Lung (tissue), 11 donors: ENCODE measurements at regions not wholly inside any gene's neighbourhood (a gene's known extent, or its start where the extent isn't known, plus 50 kb on each side); places are given as distances from the start of the nearest gene placed in this dataset.

Experiments
- ATAC-seq: fragments of 200-7000 bp; cut with Tn5 transposase; one replicate; pipeline ENCODE4 v1.9.1; 2020; ENCODE audit warnings: moderate number of reproducible peaks; ENCODE audit not compliant: insufficient read depth, low FRiP score
- DNase-seq, 3 donors: peaks; one replicate each; pipeline ENCODE4 v3.0.0-alpha.2; 2013 to 2017
- H3K27ac ChIP-seq, 2 donors: one replicate each; pipeline ENCODE4 v1.5.1; 2013; ENCODE audit warnings: mild to moderate bottlenecking in 2 of 2, moderate library complexity in 2 of 2, control low read depth in 1 of 2, inconsistent platforms in 1 of 2, low read depth in 1 of 2, low read length in 1 of 2
- H3K27me3 ChIP-seq, 3 donors: one replicate each; pipeline ENCODE4 v1.5.1; 2013; ENCODE audit warnings: low read length in 2 of 3; ENCODE audit not compliant: control insufficient read depth in 3 of 3, insufficient read depth in 3 of 3
- H3K36me3 ChIP-seq, 4 donors: one replicate each; pipeline ENCODE4 v1.5.1; 2013; ENCODE audit warnings: low read length in 4 of 4, mild to moderate bottlenecking in 1 of 4, moderate library complexity in 1 of 4; ENCODE audit not compliant: control insufficient read depth in 4 of 4, insufficient read depth in 4 of 4
- H3K4me1 ChIP-seq, 5 donors: one replicate each; pipeline ENCODE4 v1.5.1; 2013; ENCODE audit warnings: low read length in 5 of 5, mild to moderate bottlenecking in 2 of 5, moderate library complexity in 1 of 5; ENCODE audit not compliant: control insufficient read depth in 5 of 5, insufficient read depth in 5 of 5
- H3K4me3 ChIP-seq: one replicate; pipeline ENCODE4 v1.5.1; 2013; ENCODE audit warnings: mild to moderate bottlenecking, control low read depth, moderate library complexity
- H3K9ac ChIP-seq, 2 donors: one replicate each; pipeline ENCODE4 v1.5.1; 2013; ENCODE audit warnings: low read length in 2 of 2, control low read depth in 1 of 2; ENCODE audit not compliant: insufficient read depth in 1 of 2
- H3K9me3 ChIP-seq, 4 donors: one replicate each; pipeline ENCODE4 v1.5.1; 2013; ENCODE audit warnings: low read length in 3 of 4, mild to moderate bottlenecking in 1 of 4, moderate library complexity in 1 of 4; ENCODE audit not compliant: control insufficient read depth in 4 of 4, insufficient read depth in 3 of 4
- WGBS, 2 donors: extraction: QIAGEN DNeasy Blood & Tissue Kit; methylation state at CpG; one replicate each; pipeline ENCODE4 v1.1.7; 2013; 5-methylcytosine and 5-hydroxymethylcytosine counted together
- TF ChIP-seq, protein P1 (sequence below): IDR thresholded peaks from 2 replicates; pipeline ENCODE4 v1.5.1; 2012; ENCODE audit warnings: mild to moderate bottlenecking; ENCODE audit errors: control extremely low read depth, extremely low read depth
- donor health status: control.
- donor health status: control.
- donor health status: Bipolar disorder and iron deficiency.
- donor health status: healthy.
- donor health status: DM: yes; HTN: yes; CAD: no.

GRCh38 chrX:122566401-122566800 is 617.7 kb upstream of the GRIA3 start:
- Histone ChIP-seq H3K36me3 (no peaks in the 10 kb centered on the region), H3K4me3 (no peak overlapping the region), H3K4me1 (no peaks in the 10 kb centered on the region), H3K27me3 (no peaks in the 10 kb centered on the region), H3K9me3 (peaks cover 0 to 3% (median 0%) of the 10 kb centered on the region in 4 donors), H3K9ac (no peak overlapping the region), H3K27ac (no peak overlapping the region)
- ATAC-seq (no peak), DNase-seq (no peak)
- TF ChIP-seq, protein P1, sequence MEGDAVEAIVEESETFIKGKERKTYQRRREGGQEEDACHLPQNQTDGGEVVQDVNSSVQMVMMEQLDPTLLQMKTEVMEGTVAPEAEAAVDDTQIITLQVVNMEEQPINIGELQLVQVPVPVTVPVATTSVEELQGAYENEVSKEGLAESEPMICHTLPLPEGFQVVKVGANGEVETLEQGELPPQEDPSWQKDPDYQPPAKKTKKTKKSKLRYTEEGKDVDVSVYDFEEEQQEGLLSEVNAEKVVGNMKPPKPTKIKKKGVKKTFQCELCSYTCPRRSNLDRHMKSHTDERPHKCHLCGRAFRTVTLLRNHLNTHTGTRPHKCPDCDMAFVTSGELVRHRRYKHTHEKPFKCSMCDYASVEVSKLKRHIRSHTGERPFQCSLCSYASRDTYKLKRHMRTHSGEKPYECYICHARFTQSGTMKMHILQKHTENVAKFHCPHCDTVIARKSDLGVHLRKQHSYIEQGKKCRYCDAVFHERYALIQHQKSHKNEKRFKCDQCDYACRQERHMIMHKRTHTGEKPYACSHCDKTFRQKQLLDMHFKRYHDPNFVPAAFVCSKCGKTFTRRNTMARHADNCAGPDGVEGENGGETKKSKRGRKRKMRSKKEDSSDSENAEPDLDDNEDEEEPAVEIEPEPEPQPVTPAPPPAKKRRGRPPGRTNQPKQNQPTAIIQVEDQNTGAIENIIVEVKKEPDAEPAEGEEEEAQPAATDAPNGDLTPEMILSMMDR = no peak

DNA sequence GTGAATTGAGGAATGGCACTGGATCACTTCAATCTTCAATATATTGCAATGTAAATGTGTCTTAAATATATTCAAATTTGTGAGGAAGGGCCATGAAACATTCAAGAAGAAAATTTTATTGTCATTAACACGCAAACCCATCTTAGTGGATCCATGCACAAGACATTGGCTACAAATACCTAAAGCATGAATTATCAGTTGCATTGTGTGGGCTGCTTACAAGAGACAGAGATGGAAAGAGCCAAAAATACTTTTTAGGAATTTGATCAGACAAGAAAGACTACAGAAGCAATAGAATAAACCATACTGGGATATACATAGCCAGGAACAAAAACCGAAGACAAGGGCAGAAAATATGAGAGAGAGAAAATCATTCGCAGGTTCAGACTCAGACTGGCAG is 616.2 kb upstream of the GRIA3 start:
- 71 to 88% methylated on average over 3 of the region's 3 CpGs for WGBS, 2 donors

DNA sequence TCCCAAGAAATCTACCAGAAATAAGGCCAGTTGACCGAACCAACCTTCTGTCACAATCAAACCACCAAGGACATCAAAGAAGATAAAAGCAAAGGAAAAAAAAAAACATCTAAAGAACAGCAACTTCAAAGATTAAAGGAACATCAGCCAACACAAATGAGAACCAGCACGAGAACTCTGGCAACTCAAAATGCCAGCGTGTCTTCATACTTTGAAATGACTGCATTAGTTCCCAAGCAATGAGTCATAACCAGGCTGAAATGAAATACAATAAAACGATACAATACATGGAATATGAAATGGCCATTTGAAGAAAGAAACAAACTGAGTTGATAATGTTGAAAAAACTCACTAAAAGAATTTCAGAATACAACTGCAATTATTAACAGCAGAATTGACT is 611.6 kb upstream of the GRIA3 start:
- TF ChIP-seq, protein P1 = no peak
- H3K27ac ChIP-seq = no peak overlapping the region
- WGBS, 2 donors = 77 to 85% methylated on average over 4 of the region's 4 CpGs
- ATAC-seq (no peak), DNase-seq (no peak)
- H3K4me3 ChIP-seq = no peak overlapping the region
- no peaks in the 10 kb centered on the region for H3K4me1 ChIP-seq
- H3K9me3 ChIP-seq = peaks cover 0 to 5% (median 2%) of the 10 kb centered on the region in 4 donors
- H3K36me3 ChIP-seq = no peaks in the 10 kb centered on the region
- H3K9ac ChIP-seq = no peak overlapping the region
- H3K27me3 ChIP-seq = no peaks in the 10 kb centered on the region

More for the DNA sequence above, 616.2 kb upstream of the GRIA3 start:
- DNase-seq = no peak
- H3K4me1 ChIP-seq = no peaks in the 10 kb centered on the region
- no peak overlapping the region for H3K27ac ChIP-seq
- no peaks in the 10 kb centered on the region for H3K27me3 ChIP-seq
- no peak overlapping the region for H3K4me3 ChIP-seq
- TF ChIP-seq, protein P1 = no peak
- no peak for ATAC-seq
- H3K9me3 ChIP-seq = peaks cover 0 to 4% (median 1%) of the 10 kb centered on the region in 4 donors
- no peak overlapping the region for H3K9ac ChIP-seq
- H3K36me3 ChIP-seq = no peaks in the 10 kb centered on the region

DNA sequence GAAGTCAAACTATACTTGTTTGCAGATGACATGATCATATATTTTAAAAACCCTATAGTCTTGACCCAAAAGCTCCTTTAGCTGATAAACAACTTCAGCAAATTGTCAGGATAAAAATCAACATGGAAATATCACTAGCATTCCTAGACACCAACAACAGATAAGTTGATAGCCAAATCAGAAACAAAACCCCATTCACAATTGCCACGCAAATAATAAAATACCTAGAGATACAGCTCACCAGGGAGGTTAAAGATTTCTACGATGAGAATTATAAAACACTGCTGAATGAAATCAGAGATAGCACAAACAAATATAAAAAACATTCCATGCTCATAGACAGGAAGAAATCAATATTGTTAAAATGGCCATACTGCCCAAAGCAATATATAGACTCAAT is 605.0 kb upstream of the GRIA3 start:
- 85 to 87% methylated on average over 2 of the region's 2 CpGs for WGBS, 2 donors

More for the DNA sequence above, 605.0 kb upstream of the GRIA3 start:
- Histone ChIP-seq H3K4me1 (no peaks in the 10 kb centered on the region), H3K36me3 (no peaks in the 10 kb centered on the region), H3K9me3 (no peaks in the 10 kb centered on the region), H3K27me3 (no peaks in the 10 kb centered on the region), H3K9ac (no peak overlapping the region), H3K27ac (no peak overlapping the region), H3K4me3 (no peak overlapping the region)
- TF ChIP-seq, protein P1 = no peak
- DNase-seq (no peak), ATAC-seq (no peak)
